SK-N-SH (cell line): ENCODE measurements at regions not wholly inside any gene's neighbourhood (a gene's known extent, or its start where the extent isn't known, plus 50 kb on each side); places are given as distances from the start of the nearest gene placed in this dataset.

Experiments
- CTCF ChIA-PET: fragments of 300-600, 350-600 bp; formaldehyde crosslinking; extraction: SDS; loops from one replicate; lab custom pipeline; 2021; lab: Yijun Ruan, JAX
- POLR2A ChIA-PET: fragments of 350-600 bp; sonication (Branson Sonifier 250); formaldehyde crosslinking; extraction: SDS; loops from one replicate; lab custom pipeline; 2020; ENCODE audit warnings: antibody characterized with exemption, inconsistent platforms; lab: Yijun Ruan, JAX
- DNase-seq: peaks from one replicate; pipeline ENCODE4 v3.0.0; 2012
- H2AFZ ChIP-seq: fragments of 200-600 bp; sonication (generic); 2 replicates; pipeline ENCODE4 v1.8.1; 2016; ENCODE audit warnings: antibody characterized with exemption, mild to moderate bottlenecking, low read depth
- H3F3A ChIP-seq: fragments of 200-600 bp; sonication (generic); replicated peaks from 2 replicates; pipeline ENCODE3; 2016; ENCODE audit warnings: antibody characterized with exemption, mild to moderate bottlenecking; ENCODE audit not compliant: insufficient read depth
- H3K27ac ChIP-seq, 2 experiments: fragments of 200-500 bp in 1 of 2; fragments of 200-600 bp in 1 of 2; sonication (Bioruptor generic) in 1 of 2; sonication (generic), shearing (Covaris generic) in 1 of 2; 2 replicates each; pipeline versions ENCODE4 v1.5.1 to v1.6.1; 2014 to 2016; ENCODE audit warnings: low read depth in 2 of 2, inconsistent platforms in 1 of 2, low read length in 1 of 2, mild to moderate bottlenecking in 1 of 2, mixed read lengths in 1 of 2
- H3K27me3 ChIP-seq: fragments of 200-600 bp; sonication (generic), shearing (Covaris generic); 2 replicates; pipeline ENCODE4 v1.6.1; 2016; ENCODE audit warnings: mixed run types; ENCODE audit not compliant: insufficient read depth
- H3K36me3 ChIP-seq, 2 experiments: fragments of 200-500 bp in 1 of 2; fragments of 200-600 bp in 1 of 2; sonication (Bioruptor generic) in 1 of 2; sonication (generic) in 1 of 2; replicated peaks in 1 of 2; 2 replicates each; pipeline versions ENCODE3 to v1.5.1; 2014 to 2016; ENCODE audit warnings: low read length in 1 of 2, mild to moderate bottlenecking in 1 of 2; ENCODE audit not compliant: insufficient read depth in 2 of 2, control insufficient read depth in 1 of 2
- H3K4me1 ChIP-seq, 2 experiments: fragments of 200-500 bp in 1 of 2; fragments of 200-600 bp in 1 of 2; sonication (Bioruptor generic) in 1 of 2; sonication (generic), shearing (Covaris generic) in 1 of 2; 2 replicates each; pipeline versions ENCODE4 v1.5.1 to v1.6.1; 2014 to 2016; ENCODE audit warnings: low read depth in 1 of 2, low read length in 1 of 2, mixed run types in 1 of 2; ENCODE audit not compliant: insufficient read depth in 2 of 2, control insufficient read depth in 1 of 2
- H3K4me2 ChIP-seq: fragments of 200-600 bp; sonication (generic), shearing (Covaris generic); 2 replicates; pipeline ENCODE4 v1.6.1; 2017; ENCODE audit warnings: mixed run types
- H3K4me3 ChIP-seq, 2 experiments: fragments of 200-500 bp in 1 of 2; fragments of 200-600 bp in 1 of 2; sonication (Bioruptor generic) in 1 of 2; sonication (generic), shearing (Covaris generic) in 1 of 2; 2 replicates each; pipeline versions ENCODE4 v1.5.1 to v1.8.1; 2014 to 2016; ENCODE audit warnings: low read depth in 2 of 2, inconsistent platforms in 1 of 2, low read length in 1 of 2, mild to moderate bottlenecking in 1 of 2, mixed read lengths in 1 of 2, moderate library complexity in 1 of 2
- H3K79me2 ChIP-seq: fragments of 200-600 bp; sonication (generic); 2 replicates; pipeline ENCODE4 v1.8.1; 2017; ENCODE audit warnings: mild to moderate bottlenecking; ENCODE audit not compliant: insufficient read depth
- H3K9ac ChIP-seq: fragments of 200-600 bp; sonication (generic); 2 replicates; pipeline ENCODE4 v1.6.1; 2017; ENCODE audit warnings: mixed run types
- H3K9me2 ChIP-seq: fragments of 200-600 bp; sonication (generic); 2 replicates; pipeline ENCODE4 v1.6.1; 2017; ENCODE audit warnings: mixed run types
- H3K9me3 ChIP-seq: fragments of 200-600 bp; sonication (generic); 2 replicates; pipeline ENCODE4 v1.6.1; 2017; ENCODE audit warnings: mixed run types, mild to moderate bottlenecking, moderate library complexity
- H4K20me1 ChIP-seq: fragments of 200-600 bp; sonication (generic); 2 replicates; pipeline ENCODE4 v1.6.1; 2017; ENCODE audit warnings: mild to moderate bottlenecking, mixed run types; ENCODE audit not compliant: insufficient read depth
- CHD2 ChIP-seq: fragments of 150-350 bp; IDR thresholded peaks from 2 replicates; pipeline ENCODE4 v1.6.1; 2018; ENCODE audit warnings: low read length; ENCODE audit not compliant: partially characterized antibody
- CTCF ChIP-seq: fragments of 200-600 bp; sonication (generic); IDR thresholded peaks from 2 replicates; pipeline ENCODE4 v1.6.1; 2017; ENCODE audit warnings: antibody characterized with exemption, mild to moderate bottlenecking, moderate library complexity
- EP300 ChIP-seq, 2 experiments: IDR thresholded peaks; 2 replicates each; pipeline versions ENCODE4 v1.4.0 to v1.6.1; 2012; ENCODE audit warnings: borderline replicate concordance in 1 of 2, low read depth in 1 of 2, low read length in 1 of 2
- EZH2phosphoT487 ChIP-seq: fragments of 200-600 bp; sonication (generic); IDR thresholded peaks from 2 replicates; pipeline ENCODE4 v1.6.1; 2017; ENCODE audit warnings: low read depth, mixed run types, mild to moderate bottlenecking, antibody characterized with exemption, moderate library complexity, borderline replicate concordance
- FOXJ3 ChIP-seq: sonication (generic); formaldehyde crosslinking; IDR thresholded peaks from 2 replicates; pipeline ENCODE4 v1.5.1; 2020; ENCODE audit warnings: mild to moderate bottlenecking, missing genetic modification reagents
- FOXM1 ChIP-seq: IDR thresholded peaks from 2 replicates; pipeline ENCODE4 v1.4.0; 2012; ENCODE audit warnings: low read depth, mild to moderate bottlenecking
- GABPA ChIP-seq: IDR thresholded peaks from 2 replicates; pipeline ENCODE4 v1.4.0; 2012; ENCODE audit warnings: low read depth, mild to moderate bottlenecking
- MAX ChIP-seq: IDR thresholded peaks from 2 replicates; pipeline ENCODE4 v1.4.0; 2012; ENCODE audit warnings: low read depth
- MEF2A ChIP-seq: IDR thresholded peaks from 2 replicates; pipeline ENCODE4 v1.4.0; 2012; ENCODE audit warnings: low read depth, borderline replicate concordance
- NFIC ChIP-seq: IDR thresholded peaks from 2 replicates; pipeline ENCODE4 v1.4.0; 2012; ENCODE audit warnings: borderline replicate concordance
- NRF1 ChIP-seq: IDR thresholded peaks from 2 replicates; pipeline ENCODE4 v1.6.1; 2012; ENCODE audit warnings: low read depth, mild to moderate bottlenecking, low read length
- POLR2AphosphoS5 ChIP-seq: IDR thresholded peaks from 2 replicates; pipeline ENCODE4 v1.6.1; 2012; ENCODE audit warnings: low read depth, low read length
- RCOR1 ChIP-seq: fragments of 150-350 bp; IDR thresholded peaks from 2 replicates; pipeline ENCODE4 v1.6.1; 2017; ENCODE audit warnings: antibody characterized with exemption, low read length
- RFX5 ChIP-seq: IDR thresholded peaks from 2 replicates; pipeline ENCODE4 v1.6.1; 2012; ENCODE audit warnings: mild to moderate bottlenecking, improper control_type of control experiment, low read length
- RXRA ChIP-seq: IDR thresholded peaks from 2 replicates; pipeline ENCODE4 v1.4.0; 2012; ENCODE audit warnings: low read depth, mild to moderate bottlenecking, borderline replicate concordance
- TAF1 ChIP-seq: IDR thresholded peaks from 2 replicates; pipeline ENCODE4 v1.6.1; 2012; ENCODE audit warnings: low read depth, mild to moderate bottlenecking, low read length, moderate library complexity, borderline replicate concordance
- TCF12 ChIP-seq: IDR thresholded peaks from 2 replicates; pipeline ENCODE4 v1.4.0; 2012
- USF1 ChIP-seq: IDR thresholded peaks from 2 replicates; pipeline ENCODE4 v1.4.0; 2012; ENCODE audit warnings: low read depth, borderline replicate concordance
- USF2 ChIP-seq: fragments of 150-350 bp; IDR thresholded peaks from 2 replicates; pipeline ENCODE4 v1.6.1; 2017; ENCODE audit warnings: antibody characterized with exemption, low read length, low read depth, borderline replicate concordance
- WGBS: methylation state at CpG from one replicate; pipeline ENCODE4 v1.1.6; 2017; ENCODE audit warnings: low lambda C conversion rate; 5-methylcytosine and 5-hydroxymethylcytosine counted together

- Histone ChIP-seq H3K4me1 (no peaks in the 10 kb centered on the region), H3K27ac (no peak overlapping the region), H3F3A (no peaks in the 10 kb centered on the region), H3K9me3 (no peaks in the 10 kb centered on the region), H3K27me3 (no peaks in the 10 kb centered on the region), H3K4me2 (no peak overlapping the region), H4K20me1 (no peaks in the 10 kb centered on the region), H2AFZ (no peak overlapping the region), H3K4me3 (no peak overlapping the region), H3K36me3 (no peaks in the 10 kb centered on the region), H3K9ac (no peak overlapping the region), H3K79me2 (no peaks in the 10 kb centered on the region), H3K9me2 (no peaks in the 10 kb centered on the region)
- ChIA-PET CTCF (interaction anchor here (0.7 kb wide), 1 partner anchor 1014 kb away, joined by 3 read pairs; no protein-coding TSS in a partner anchor), POLR2A (no interaction called here)
- TF ChIP-seq MEF2A: no peak
- no peak for TF ChIP-seq TAF1
- no peak for TF ChIP-seq EP300 (IDR thresholded peaks at IDR 0.05; ENCODE audit: borderline replicate concordance in 1 of 2, low read depth in 1 of 2, low read length in 1 of 2)
- no peak for TF ChIP-seq FOXJ3 (CRISPR knock-in tag)
- no peak for TF ChIP-seq USF2
- TF ChIP-seq GABPA: no peak
- DNase-seq: no peak
- 86% methylated on average over 12 of the region's 12 CpGs for WGBS
These were observed 784.7 kb upstream of the AUTS2 start for GRCh38 chr7:68813551-68814080.

GRCh38 chr7:68816491-68816890 is 781.8 kb upstream of the AUTS2 start:
- Histone ChIP-seq H3K9ac (no peak overlapping the region), H3K27ac (no peak overlapping the region), H3K36me3 (no peaks in the 10 kb centered on the region), H2AFZ (no peak overlapping the region), H3K9me3 (no peaks in the 10 kb centered on the region), H3F3A (no peaks in the 10 kb centered on the region), H3K4me3 (no peak overlapping the region), H3K79me2 (no peaks in the 10 kb centered on the region), H3K27me3 (no peaks in the 10 kb centered on the region), H3K4me1 (0 out of 4 replicates have a peak, but pooled peaks cover 0 to under 1% of the 10 kb centered on the region in 2 experiments), H4K20me1 (no peaks in the 10 kb centered on the region), H3K9me2 (no peaks in the 10 kb centered on the region), H3K4me2 (no peak overlapping the region)
- TF ChIP-seq RCOR1: no peak
- ChIA-PET CTCF (interaction anchor here (1.0 kb wide), 1 partner anchor 1028 kb away, joined by 4 read pairs; no protein-coding TSS in a partner anchor), POLR2A (no interaction called here)
- DNase-seq: no peak
- 75% methylated on average over 2 of the region's 2 CpGs for WGBS

GRCh38 chr7:68820321-68820720 is 778.0 kb upstream of the AUTS2 start:
- 68% methylated on average over 6 of the region's 6 CpGs for WGBS
- H4K20me1 ChIP-seq: no peaks in the 10 kb centered on the region

More at GRCh38 chr7:68820321-68820720, 778.0 kb upstream of the AUTS2 start:
- H3K4me3 ChIP-seq: no peak overlapping the region
- no peak overlapping the region for H3K9ac ChIP-seq
- no peak for DNase-seq
- H3K27ac ChIP-seq: no peak overlapping the region
- no peak overlapping the region for H3K4me2 ChIP-seq
- POLR2A ChIA-PET: no interaction called here
- H3K4me1 ChIP-seq: peaks cover 0 to 6% of the 10 kb centered on the region in 2 experiments; a peak in 1 of 4 replicates
- no peaks in the 10 kb centered on the region for H3K9me3 ChIP-seq
- TF ChIP-seq EZH2phosphoT487: no peak
- no peak for TF ChIP-seq NFIC
- no peak for TF ChIP-seq USF1
- no peak for TF ChIP-seq RXRA
- TF ChIP-seq MAX: no peak
- no peak for TF ChIP-seq POLR2AphosphoS5
- no peak for TF ChIP-seq CHD2
- TF ChIP-seq RFX5: no peak
- no peak for TF ChIP-seq CTCF
- TF ChIP-seq RCOR1: no peak
- no peak for TF ChIP-seq TCF12
- TF ChIP-seq EP300 (IDR thresholded peaks at IDR 0.05; ENCODE audit: borderline replicate concordance in 1 of 2, low read depth in 1 of 2, low read length in 1 of 2): no peak
- no peak for TF ChIP-seq FOXM1
- no peak for TF ChIP-seq NRF1
- no peak for TF ChIP-seq TAF1
- H3K27me3 ChIP-seq: no peaks in the 10 kb centered on the region
- H3F3A ChIP-seq: no peaks in the 10 kb centered on the region
- no peaks in the 10 kb centered on the region for H3K36me3 ChIP-seq
- no peaks in the 10 kb centered on the region for H3K9me2 ChIP-seq
- H2AFZ ChIP-seq: no peak overlapping the region
- CTCF ChIA-PET: no interaction called here
- H3K79me2 ChIP-seq: no peaks in the 10 kb centered on the region
